GM21360 (cell line): ENCODE measurements at regions not wholly inside any gene's neighbourhood (a gene's known extent, or its start where the extent isn't known, plus 50 kb on each side); places are given as distances from the start of the nearest gene placed in this dataset.
"Not testable (repeated sequence)": the region's sequence is repeated elsewhere in the genome, so short reads cannot be mapped to it uniquely, and the experiment has no call there.

Experiments used
- ATAC-seq: cut with Tn5 transposase; IDR thresholded peaks from one replicate; pipeline ENCODE4 v1.9.1; 2021; ENCODE audit warnings: mild to moderate bottlenecking, moderate library complexity; ENCODE audit not compliant: unreplicated experiment

GRCh38 chr6:103001724-103002123 lies 1608.2 kb downstream of the GRIK2 start:
- no peak for ATAC-seq

DNA sequence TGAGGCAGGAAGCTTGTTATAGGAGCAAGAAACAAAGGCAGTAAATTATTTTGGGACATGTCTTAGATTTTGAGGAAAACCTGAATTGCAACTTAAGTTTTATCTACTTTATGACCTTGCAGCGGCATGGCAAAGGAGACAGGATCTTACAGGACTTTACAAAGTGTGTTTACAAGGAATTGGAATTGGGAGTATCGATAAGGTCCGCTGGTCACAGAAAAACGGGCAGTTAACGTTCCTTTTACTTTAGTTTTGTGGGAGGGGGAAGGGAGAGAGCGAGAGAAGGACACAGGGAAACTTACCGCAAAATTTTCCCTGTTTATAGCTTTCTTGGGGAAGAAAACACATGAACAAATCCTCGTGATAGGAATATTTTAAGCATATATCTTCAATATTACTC lies 1607.2 kb downstream of the GRIK2 start:
- no peak for ATAC-seq

GRCh38 chr6:102995491-102995890 lies 1602.0 kb downstream of the GRIK2 start:
- no peak for ATAC-seq

DNA sequence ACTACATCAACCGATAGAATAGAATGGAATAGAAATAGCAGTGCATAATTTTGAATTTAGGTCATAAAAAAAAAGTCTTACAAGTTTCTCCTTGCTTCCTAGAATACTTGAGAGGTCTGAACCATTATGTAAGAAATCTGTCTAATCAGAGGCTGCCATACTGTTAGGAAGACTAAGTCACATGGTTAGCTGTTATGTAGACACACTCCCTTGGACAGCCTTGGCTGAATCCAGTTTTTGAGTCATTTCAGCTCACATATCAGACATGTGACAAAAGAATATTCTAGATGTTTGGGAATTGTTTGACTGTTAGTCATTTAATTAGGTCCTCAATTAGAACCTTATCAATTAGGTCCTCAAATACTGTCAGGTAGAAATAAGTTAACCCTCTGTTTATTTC lies 1601.4 kb downstream of the GRIK2 start:
- ATAC-seq: no peak

DNA sequence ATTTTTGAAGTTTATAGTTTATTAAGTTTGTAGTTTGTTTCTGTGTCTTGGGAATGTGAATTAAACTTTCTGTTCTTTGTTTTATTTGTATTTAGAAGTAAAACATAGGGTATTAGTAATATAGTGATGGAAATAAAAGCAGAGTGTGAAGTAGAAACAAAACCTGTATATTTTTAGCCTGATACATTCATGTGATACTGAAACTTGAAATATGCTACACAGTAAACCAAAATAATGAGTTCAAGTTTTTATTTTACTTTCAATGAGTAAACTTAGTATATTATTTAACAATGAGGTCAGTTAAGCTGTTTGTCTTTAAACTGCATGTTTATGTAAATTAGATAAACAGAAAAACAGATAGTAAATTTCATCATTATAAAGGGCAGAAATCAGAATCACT lies 1592.6 kb downstream of the GRIK2 start:
- peak; percentile 81 for ATAC-seq

DNA sequence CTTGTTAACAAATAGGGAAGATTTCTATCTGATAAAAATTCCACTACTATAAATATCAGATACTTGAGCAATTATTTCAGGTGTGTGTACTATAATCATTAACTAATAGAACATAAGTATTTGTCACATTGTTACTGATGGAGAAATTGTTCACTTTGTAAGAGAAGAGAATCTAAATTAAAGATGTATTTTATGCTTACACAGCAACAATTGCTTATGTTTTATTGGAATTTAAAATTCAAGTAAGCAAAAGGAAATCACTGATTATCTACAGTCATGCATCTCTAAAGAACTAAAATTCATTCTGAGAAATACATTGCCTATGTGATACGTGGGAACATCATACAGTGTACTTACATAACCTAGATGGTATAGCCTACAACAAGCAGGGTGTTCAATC lies 1590.8 kb downstream of the GRIK2 start:
- no peak for ATAC-seq

DNA sequence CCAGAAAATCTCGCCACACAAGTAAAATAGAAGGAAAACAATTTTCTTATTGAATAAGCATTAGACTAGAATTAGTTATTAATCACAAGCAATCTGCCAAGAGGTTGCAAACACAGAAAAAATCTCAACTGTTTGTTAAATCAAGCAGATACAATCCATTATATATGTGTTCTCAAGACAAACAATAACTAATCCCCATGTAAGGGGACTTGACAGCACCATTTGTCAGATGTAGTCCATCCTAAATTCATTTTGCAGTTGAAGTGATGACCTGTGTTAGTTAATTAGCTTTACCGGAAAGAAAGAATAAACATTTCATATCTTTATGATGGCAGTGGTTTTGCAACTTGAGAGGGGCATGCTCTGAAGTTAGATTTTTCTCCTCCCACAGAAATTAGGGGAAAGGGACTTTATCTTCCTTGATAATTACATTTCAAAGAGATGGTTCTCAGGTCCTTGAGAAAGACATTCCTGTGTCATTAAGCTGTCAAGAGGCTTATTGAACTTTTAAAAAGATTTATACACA lies 1588.0 kb downstream of the GRIK2 start:
- no peak for ATAC-seq

DNA sequence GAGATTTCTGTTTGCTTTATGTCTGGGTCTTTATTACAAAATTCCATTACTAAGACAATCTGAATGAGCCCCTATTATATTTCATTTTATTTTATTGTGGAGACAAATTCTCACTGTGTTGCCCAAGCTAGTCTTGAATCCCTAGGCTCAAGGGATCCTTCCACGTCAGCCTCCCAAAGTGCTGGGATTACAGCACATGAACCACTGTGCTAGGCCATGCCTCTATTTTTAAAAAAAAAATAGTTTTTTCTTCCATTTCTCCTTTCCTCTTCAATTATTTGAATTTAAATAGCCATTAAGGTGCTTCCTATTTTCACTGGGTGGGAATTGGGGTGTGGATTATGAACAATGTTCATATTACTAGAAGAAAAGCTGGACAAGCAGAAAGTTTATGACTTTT lies 1587.4 kb downstream of the GRIK2 start:
- ATAC-seq: no peak

- no peak for ATAC-seq
These were observed 1568.4 kb downstream of the GRIK2 start for GRCh38 chr6:102961902-102962301.

DNA sequence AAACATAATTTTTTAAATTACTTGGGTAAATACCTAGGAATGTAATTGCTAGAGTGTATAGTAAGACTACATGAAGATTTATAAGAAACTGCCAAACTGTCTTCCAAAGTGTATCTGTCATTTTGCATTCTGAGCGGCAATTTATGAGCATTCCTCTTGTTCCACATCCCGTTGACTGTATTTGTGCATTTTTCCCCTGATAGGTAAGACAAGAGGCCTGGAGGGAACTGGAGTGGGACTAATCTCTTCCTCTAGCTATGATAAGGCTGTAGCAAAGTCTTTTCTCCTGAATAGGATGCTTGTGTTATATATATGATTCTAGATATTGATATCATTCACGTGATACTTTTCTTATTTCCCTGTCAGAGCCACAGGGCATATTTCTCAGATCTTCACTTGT lies 1557.5 kb downstream of the GRIK2 start:
- no peak for ATAC-seq

DNA sequence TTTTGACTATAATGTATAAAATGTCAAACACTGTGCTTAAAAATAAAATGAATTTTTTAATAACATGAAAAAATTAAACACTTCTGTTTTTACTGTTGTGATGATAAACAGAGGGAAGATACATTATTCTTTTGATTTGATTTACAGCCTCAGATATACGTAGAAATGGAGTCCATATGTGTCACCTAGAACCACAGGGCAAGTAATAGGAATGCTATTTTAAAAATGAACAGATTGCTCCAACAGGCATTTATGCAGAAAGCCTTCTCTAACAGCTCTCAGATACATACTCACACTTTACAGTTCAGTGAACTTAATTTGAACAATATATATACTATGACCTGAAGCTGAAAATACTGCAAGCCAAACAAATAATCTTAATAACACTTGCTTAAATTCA lies 1551.0 kb downstream of the GRIK2 start:
- no peak for ATAC-seq

- no peak for ATAC-seq
These were observed 1548.7 kb downstream of the GRIK2 start for GRCh38 chr6:102942206-102942605.

GRCh38 chr6:102936959-102937358 lies 1543.5 kb downstream of the GRIK2 start:
- no peak for ATAC-seq

- ATAC-seq: no peak
These were observed 1534.6 kb downstream of the GRIK2 start for GRCh38 chr6:102928109-102928508.

- no peak for ATAC-seq
These were observed 1524.7 kb downstream of the GRIK2 start for GRCh38 chr6:102918161-102918560.

DNA sequence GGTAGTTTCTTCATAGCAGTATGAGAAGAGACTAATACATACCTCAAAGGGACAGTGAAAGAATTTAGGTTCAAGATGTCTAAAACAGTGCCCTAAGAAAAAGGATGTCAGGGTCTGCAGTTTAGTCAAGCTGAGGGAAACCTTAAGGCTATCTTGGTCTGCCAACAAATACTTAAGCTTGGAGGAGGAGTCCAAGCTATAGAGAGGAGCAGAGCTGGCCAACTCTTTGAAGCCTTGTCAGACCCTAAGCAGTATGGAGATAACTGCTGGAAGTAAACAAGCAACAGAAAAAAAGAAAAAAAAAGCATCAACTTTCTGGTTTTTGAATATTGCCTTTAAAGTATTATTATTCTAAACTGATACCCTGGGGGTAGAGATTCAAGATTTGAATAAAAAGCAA lies 1518.1 kb downstream of the GRIK2 start:
- no peak for ATAC-seq

- ATAC-seq: not testable (repeated sequence)
These were observed 1517.2 kb downstream of the GRIK2 start for GRCh38 chr6:102910701-102911139.

- no peak for ATAC-seq
These were observed 1513.7 kb downstream of the GRIK2 start for GRCh38 chr6:102907181-102907580.

DNA sequence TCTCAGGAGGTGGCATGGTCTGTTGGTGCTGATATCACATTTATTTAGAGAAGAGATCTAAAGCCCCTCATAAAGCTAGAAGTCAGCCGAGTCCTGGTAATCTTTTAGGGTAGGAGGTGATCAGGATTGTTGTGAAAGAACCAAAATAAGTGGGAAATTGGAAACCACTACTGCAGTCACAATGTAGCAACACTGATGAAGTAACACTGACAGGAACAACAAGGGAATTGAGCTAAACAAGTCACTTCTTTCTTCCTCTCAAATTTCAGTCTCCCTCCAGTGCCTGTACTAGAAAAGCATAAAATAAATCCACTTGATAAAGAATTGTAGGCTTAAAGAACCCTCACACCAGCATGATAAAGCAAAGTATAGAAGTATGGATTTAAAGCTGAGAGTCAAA lies 1509.0 kb downstream of the GRIK2 start:
- ATAC-seq: no peak

DNA sequence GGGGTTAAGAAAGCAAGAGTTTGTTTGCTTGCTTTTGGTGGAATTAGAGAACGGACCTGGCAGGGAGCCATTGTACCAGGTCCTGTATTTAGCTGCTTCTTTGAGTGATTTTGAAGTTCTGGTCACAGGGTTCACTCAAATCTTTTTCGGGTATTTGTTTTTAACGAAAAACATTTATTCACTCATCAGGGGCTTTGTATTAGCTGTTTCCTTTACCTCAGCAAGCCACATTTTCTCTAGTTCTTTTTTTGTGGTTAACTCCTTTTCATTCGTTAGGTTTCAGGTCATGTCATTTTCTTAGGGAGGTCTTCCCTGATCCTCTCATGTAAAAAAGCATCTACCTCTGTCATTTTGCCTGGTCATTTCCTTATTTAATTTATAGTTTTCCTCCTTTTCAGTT lies 1502.2 kb downstream of the GRIK2 start:
- ATAC-seq: no peak

DNA sequence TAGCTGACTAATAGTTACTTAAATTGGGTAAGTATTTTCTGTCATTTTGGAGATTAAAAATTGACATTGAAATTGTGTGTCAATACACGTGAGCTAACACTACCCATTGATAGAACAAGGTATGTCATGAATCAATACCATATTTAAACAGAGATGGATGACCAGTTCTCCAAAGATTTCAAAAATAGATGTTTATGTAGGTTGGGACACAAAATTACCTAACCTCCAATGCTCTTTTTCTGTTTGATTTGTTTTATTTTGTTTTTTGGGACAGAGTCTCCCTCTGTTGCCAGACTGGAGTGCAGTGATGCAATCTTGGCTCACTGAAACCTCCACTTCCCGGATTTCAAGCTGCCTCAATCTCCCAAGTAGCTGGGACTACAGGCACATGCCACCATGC lies 1491.7 kb downstream of the GRIK2 start:
- no peak for ATAC-seq

GRCh38 chr6:102853249-102853955 lies 1459.9 kb downstream of the GRIK2 start:
- no peak for ATAC-seq

DNA sequence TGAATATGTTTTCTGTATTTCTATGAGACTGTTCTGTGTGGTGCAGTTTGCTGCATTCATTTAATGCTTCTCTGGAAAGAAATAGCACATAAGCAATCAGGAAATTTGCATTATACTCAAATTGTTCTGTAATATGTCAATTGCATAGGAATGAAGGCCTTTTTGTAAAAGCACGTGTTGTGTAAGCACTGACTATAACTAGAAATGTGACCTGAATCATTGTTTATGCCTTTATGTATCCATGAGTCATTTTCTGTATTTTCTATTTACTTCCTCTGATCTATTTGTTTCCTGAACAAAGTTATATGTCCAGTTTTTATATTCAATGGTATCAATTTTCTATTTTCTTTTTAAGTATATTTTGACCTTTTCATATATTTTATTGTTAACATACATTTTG lies 1455.3 kb downstream of the GRIK2 start:
- ATAC-seq: no peak
